OCI-LY1 (cell line): ENCODE measurements at regions not wholly inside any gene's neighbourhood (a gene's known extent, or its start where the extent isn't known, plus 50 kb on each side); places are given as distances from the start of the nearest gene placed in this dataset.

Experiments used
- H2AFZ ChIP-seq: fragments of 200-600 bp; sonication (generic), shearing (Covaris generic); 2 replicates; pipeline ENCODE4 v1.6.0; 2014; ENCODE audit warnings: antibody characterized with exemption, mild to moderate bottlenecking, low read length
- H3F3A ChIP-seq: fragments of 200-600 bp; sonication (generic), shearing (Covaris generic); 2 replicates; pipeline ENCODE4 v1.6.0; 2014; ENCODE audit warnings: mild to moderate bottlenecking, antibody characterized with exemption, low read length, moderate library complexity; ENCODE audit not compliant: insufficient read depth
- H3K27ac ChIP-seq: fragments of 200-600 bp; sonication (generic); 2 replicates; pipeline ENCODE4 v1.5.1; 2014; ENCODE audit warnings: low read length, mixed run types, mild to moderate bottlenecking, low read depth; ENCODE audit not compliant: poor library complexity, severe bottlenecking
- H3K27me3 ChIP-seq: fragments of 200-600 bp; sonication (generic); 2 replicates; pipeline ENCODE4 v1.6.0; 2014; ENCODE audit warnings: antibody characterized with exemption, mild to moderate bottlenecking, low read length, moderate library complexity; ENCODE audit not compliant: insufficient read depth
- H3K36me3 ChIP-seq: fragments of 200-600 bp; sonication (generic); 2 replicates; pipeline ENCODE4 v1.6.1; 2014; ENCODE audit warnings: mild to moderate bottlenecking, antibody characterized with exemption, low read length, moderate library complexity, mixed read lengths; ENCODE audit not compliant: insufficient read depth
- H3K4me1 ChIP-seq: fragments of 200-600 bp; sonication (generic); 2 replicates; pipeline ENCODE4 v1.5.1; 2014; ENCODE audit warnings: mild to moderate bottlenecking, low read length, moderate library complexity; ENCODE audit not compliant: insufficient read depth, severe bottlenecking
- H3K4me2 ChIP-seq: fragments of 200-600 bp; sonication (generic), shearing (Covaris generic); 2 replicates; pipeline ENCODE4 v1.6.1; 2014; ENCODE audit warnings: low read length
- H3K4me3 ChIP-seq: fragments of 200-600 bp; sonication (generic); 2 replicates; pipeline ENCODE4 v1.5.1; 2014; ENCODE audit warnings: low read length, low read depth, mild to moderate bottlenecking, mixed read lengths; ENCODE audit not compliant: poor library complexity, severe bottlenecking
- H3K79me2 ChIP-seq: fragments of 200-600 bp; shearing (Covaris generic); 2 replicates; pipeline ENCODE4 v1.6.1; 2016; ENCODE audit warnings: mixed run types, low read length, mixed read lengths; ENCODE audit not compliant: insufficient read depth
- H3K9ac ChIP-seq: fragments of 200-600 bp; sonication (generic), shearing (Covaris generic); 2 replicates; pipeline ENCODE4 v1.6.1; 2014; ENCODE audit warnings: mild to moderate bottlenecking, low read length, mixed read lengths
- H3K9me2 ChIP-seq: fragments of 200-600 bp; sonication (generic), shearing (Covaris generic); 2 replicates; pipeline ENCODE4 v1.6.1; 2014; ENCODE audit warnings: low read depth, mild to moderate bottlenecking, low read length, mixed read lengths
- H3K9me3 ChIP-seq: fragments of 200-600 bp; shearing (Covaris generic); 2 replicates; pipeline ENCODE4 v1.6.1; 2014; ENCODE audit warnings: low read length, mixed read lengths
- H4K20me1 ChIP-seq: fragments of 200-600 bp; sonication (generic), shearing (Covaris generic); 2 replicates; pipeline ENCODE4 v1.6.0; 2016; ENCODE audit warnings: mild to moderate bottlenecking, low read length; ENCODE audit not compliant: insufficient read depth
- CTCF ChIP-seq: fragments of 200-600 bp; sonication (generic), shearing (Covaris generic); IDR thresholded peaks from 2 replicates; pipeline ENCODE4 v1.5.1; 2017; ENCODE audit warnings: mild to moderate bottlenecking, antibody characterized with exemption, low read length, moderate library complexity, mixed read lengths
- EZH2 ChIP-seq: fragments of 200-600 bp; sonication (generic), shearing (Covaris generic); IDR thresholded peaks from 2 replicates; pipeline ENCODE4 v1.8.0; 2017; ENCODE audit warnings: borderline replicate concordance, mixed run types, mild to moderate bottlenecking, antibody characterized with exemption, low read length, moderate library complexity, mixed read lengths

GRCh38 chr22:47274196-47274595 lies 511.7 kb downstream of the TBC1D22A start:
- H3K4me1 ChIP-seq, result no peaks in the 10 kb centered on the region
- H3K9me2 ChIP-seq, result no peaks in the 10 kb centered on the region
- H3K27ac ChIP-seq, result no peak overlapping the region
- H3K36me3 ChIP-seq, result no peaks in the 10 kb centered on the region
- TF ChIP-seq EZH2 (no peak), CTCF (no peak)
- no peak overlapping the region for H2AFZ ChIP-seq
- no peaks in the 10 kb centered on the region for H3K9me3 ChIP-seq
- no peaks in the 10 kb centered on the region for H3K79me2 ChIP-seq
- no peak overlapping the region for H3K9ac ChIP-seq
- H4K20me1 ChIP-seq, result no peaks in the 10 kb centered on the region
- H3K4me2 ChIP-seq, result no peak overlapping the region
- H3F3A ChIP-seq, result no peaks in the 10 kb centered on the region
- H3K27me3 ChIP-seq, result no peaks in the 10 kb centered on the region
- H3K4me3 ChIP-seq, result no peak overlapping the region

- Histone ChIP-seq H3K9me2 (no peaks in the 10 kb centered on the region), H3K27me3 (no peaks in the 10 kb centered on the region), H3K9ac (no peak overlapping the region), H3K4me1 (no peaks in the 10 kb centered on the region), H3K9me3 (no peaks in the 10 kb centered on the region), H3K27ac (no peak overlapping the region), H3K36me3 (no peaks in the 10 kb centered on the region), H2AFZ (no peak overlapping the region), H3K79me2 (no peaks in the 10 kb centered on the region), H4K20me1 (no peaks in the 10 kb centered on the region), H3K4me2 (no peak overlapping the region), H3F3A (no peaks in the 10 kb centered on the region), H3K4me3 (no peak overlapping the region)
- TF ChIP-seq CTCF, result no peak
- no peak for TF ChIP-seq EZH2
These were observed 508.1 kb downstream of the TBC1D22A start for GRCh38 chr22:47270463-47271135.

- Histone ChIP-seq H3K27me3 (no peaks in the 10 kb centered on the region), H2AFZ (no peak overlapping the region), H4K20me1 (no peaks in the 10 kb centered on the region)
These were observed 507.2 kb downstream of the TBC1D22A start for GRCh38 chr22:47269516-47270088.

More at GRCh38 chr22:47269516-47270088, 507.2 kb downstream of the TBC1D22A start:
- H3K36me3 ChIP-seq, result no peaks in the 10 kb centered on the region
- H3K4me1 ChIP-seq, result no peaks in the 10 kb centered on the region
- H3K79me2 ChIP-seq, result no peaks in the 10 kb centered on the region
- H3K4me2 ChIP-seq, result no peak overlapping the region
- H3K27ac ChIP-seq, result no peak overlapping the region
- H3F3A ChIP-seq, result no peaks in the 10 kb centered on the region
- H3K4me3 ChIP-seq, result no peak overlapping the region
- H3K9me3 ChIP-seq, result no peaks in the 10 kb centered on the region
- no peak overlapping the region for H3K9ac ChIP-seq
- TF ChIP-seq CTCF (no peak), EZH2 (no peak)
- no peaks in the 10 kb centered on the region for H3K9me2 ChIP-seq
